ENCODE measurements at regions not wholly inside any gene's neighbourhood (a gene's known extent, or its start where the extent isn't known, plus 50 kb on each side); places are given as distances from the start of the nearest gene placed in this dataset.
"Not testable (repeated sequence)": the region's sequence is repeated elsewhere in the genome, so short reads cannot be mapped to it uniquely, and the experiment has no call there.

DNA sequence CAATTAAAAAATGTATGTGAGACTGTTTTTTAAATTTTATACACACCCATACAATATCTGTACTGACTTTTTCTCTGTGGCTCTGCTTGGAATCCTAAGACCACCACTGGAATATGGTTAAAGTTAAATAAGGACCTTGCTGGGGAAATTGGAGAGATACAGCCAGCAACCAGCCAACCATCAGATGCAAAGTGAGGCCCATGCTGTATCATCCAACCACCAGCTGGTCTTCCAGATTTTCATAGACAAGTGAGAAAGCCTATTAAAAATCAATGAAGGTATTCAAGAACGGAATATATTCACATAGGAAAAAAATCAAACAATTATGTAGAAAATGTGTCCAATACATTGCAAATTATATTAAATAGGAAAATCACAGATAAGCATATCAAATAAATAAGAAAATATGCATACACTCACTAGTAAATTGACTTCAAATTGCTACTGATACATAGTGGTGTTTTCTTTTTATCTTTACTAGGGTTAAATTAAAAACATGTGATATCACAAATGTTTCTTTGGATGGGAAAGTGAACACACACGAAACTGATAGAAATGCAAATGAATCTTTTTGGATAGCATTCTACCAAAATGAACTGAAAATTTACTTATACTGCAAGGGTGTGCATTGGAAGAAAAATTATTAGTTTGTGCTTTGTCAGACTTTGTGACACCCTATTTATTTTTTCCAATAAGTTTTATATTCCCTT, 1486.3 kb downstream of the BRINP3 start:
- DNase-seq, result no peak

DNA sequence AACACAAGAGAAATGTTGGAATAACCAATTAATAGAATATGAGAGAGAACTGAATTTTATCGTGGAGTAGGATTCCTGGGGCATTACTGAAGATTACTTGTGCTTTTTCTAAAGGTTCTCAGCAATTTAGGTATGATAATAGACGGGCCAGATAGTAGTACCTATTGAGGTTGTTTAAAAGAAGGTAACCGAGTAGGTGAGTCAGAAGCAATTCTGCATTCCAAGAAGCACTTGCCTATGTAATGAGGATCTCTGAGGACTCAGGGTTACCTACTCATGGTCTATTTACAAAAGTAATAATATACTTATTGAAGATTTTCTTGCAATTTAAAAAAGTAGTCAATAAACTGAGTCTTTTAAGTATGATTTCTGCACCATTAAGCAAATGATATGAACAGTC, 1469.8 kb downstream of the BRINP3 start:
- no peak for DNase-seq

DNA sequence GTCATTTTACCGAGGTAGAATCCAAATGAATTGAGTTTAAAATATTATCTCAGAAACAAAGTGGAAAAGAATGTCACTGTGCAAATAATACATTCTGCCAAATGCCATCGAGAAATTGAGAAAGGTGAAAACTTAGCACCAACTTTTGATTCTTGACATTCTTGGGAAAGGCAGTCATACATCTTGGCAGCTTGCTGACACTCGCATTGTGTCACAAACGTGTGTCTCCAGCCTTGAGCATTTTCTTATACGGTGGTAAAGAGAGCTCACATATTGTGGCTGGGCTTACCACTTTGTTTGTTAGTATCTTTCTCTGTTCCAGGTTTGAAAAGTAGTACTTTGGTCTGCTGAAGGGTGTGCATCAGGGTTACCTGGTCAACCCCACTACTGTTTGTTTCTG, 1456.1 kb downstream of the BRINP3 start:
- no peak for DNase-seq

DNA sequence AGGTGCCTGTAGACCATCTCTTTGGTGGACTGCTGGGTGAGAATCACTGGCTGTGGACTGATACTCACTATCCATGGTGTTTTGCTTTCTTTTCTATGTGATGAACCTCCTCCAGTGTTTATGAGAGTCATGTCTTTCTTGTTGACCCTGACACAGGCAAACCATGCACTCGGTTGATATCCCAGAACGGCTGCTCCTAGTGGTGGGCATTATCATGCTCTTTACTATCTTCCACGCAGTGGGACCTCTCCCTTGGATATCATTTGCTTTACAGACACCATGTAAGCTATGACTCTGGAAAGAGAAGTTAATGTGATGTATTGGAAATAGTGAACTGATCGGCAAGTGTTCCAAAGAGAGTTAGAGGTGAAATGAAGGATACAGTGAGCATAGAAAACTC, 1455.6 kb downstream of the BRINP3 start:
- no peak for DNase-seq

DNA sequence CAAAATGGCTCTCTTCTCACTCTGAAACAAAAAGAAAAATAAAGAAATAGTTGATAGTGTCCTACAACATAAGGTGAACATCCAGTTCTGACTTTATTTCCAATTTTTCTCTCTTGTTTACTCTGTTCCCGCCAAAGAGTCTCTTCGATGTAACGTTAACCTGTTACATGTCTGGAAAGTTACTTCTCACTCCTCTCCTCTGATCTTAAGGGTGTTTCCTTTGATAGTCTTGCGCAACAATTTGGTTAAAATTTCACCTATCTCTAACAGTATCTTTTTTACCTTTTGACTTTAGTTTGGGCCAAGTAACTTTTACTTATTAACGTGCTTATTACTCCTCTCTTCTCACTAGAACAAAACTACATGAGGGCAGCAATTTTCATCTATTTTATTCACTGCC, 1450.2 kb downstream of the BRINP3 start:
- DNase-seq, result no peak

DNA sequence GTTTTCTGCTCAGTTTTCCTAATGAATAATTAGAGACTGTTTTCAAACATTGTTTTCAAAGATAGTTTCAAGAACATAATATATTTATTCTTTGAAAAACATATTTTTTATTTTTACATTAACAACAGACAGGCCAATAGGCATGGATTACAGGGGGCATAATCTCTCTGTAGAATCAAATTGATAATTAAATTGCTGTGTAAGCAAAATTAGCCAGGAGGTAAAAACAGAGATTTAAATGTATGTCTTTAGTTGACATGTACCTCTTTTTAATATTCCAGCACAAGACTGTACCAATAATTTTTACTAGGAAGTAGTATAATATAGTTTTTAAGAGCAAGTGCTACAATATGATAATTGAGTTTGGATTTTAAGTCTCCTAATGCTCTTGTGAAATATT, 1444.5 kb downstream of the BRINP3 start:
- DNase-seq, result no peak

DNA sequence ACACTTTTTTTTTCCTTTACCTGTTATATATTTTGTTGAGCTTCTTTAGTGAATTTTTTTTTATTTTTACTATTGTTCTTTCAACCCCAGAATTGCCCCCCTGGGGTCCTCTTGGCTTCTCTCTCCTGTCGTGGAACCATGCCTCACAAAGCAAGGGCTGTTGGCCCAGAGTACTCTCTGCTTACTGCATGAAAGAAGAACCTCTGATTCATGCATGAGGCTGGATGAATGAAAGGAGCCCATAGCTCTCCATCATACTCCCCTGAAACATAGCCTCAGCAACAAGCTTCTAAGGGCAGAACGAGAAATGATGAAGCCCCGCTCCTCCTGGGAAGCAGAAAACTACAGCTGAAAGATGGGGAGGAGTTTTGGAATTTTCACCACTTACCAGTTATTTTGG, 1441.0 kb downstream of the BRINP3 start:
- no peak for DNase-seq

DNA sequence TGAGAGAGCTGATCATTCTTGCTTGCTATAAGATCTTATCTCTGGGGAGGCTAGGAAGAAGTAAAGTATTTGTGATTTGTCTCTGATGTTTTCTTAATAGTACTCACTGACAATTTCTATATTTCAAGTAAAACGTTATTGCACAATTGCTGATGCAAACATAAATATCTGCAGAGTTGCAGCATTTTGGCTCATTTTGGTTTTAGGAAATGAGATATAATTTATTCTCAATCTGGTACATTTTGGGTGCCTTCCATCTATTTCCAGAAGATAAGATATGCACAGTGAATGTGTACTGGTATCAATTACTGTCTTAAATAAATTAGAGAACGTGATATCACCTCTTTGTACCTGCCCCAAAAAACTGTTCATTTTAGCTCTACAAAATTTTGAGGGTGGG, 1431.5 kb downstream of the BRINP3 start:
- no peak for DNase-seq

DNA sequence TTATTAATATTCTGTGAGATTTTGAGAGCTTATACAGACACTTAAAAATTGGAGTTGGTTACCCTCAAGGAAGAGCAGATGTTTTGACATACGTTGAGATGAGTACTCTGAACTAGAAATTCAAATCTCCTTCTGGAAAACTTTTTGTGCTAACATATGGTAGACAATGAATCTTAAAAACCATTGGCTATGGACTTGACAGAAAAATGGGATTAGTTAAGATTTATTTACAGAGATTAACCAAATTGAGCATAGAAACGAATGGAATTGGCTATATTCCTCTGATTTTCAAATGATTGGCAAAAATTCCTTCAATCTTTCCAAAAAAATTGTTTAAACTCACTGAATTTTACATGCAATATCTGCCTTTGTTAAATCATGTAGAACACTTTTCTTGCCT, 1392.9 kb downstream of the BRINP3 start:
- DNase-seq, result no peak

DNA sequence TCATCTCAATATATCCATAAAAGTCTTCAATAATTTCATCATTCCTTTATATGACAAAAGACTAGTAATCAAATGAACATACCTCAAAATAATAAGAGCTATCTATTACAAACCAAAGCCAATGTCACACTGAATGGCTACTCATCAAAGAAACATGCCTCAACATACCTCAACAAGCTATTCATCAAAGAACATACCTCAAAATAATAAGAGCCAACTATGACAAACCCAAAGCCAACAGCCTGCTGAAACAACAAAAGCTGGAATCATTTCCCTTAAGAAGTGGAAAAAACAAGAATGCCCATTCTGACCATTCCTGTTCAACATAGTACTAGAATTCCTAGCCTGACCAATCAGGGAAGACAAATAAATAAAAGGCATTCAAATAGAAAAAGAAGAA, 1373.7 kb downstream of the BRINP3 start:
- DNase-seq, result no peak

DNA sequence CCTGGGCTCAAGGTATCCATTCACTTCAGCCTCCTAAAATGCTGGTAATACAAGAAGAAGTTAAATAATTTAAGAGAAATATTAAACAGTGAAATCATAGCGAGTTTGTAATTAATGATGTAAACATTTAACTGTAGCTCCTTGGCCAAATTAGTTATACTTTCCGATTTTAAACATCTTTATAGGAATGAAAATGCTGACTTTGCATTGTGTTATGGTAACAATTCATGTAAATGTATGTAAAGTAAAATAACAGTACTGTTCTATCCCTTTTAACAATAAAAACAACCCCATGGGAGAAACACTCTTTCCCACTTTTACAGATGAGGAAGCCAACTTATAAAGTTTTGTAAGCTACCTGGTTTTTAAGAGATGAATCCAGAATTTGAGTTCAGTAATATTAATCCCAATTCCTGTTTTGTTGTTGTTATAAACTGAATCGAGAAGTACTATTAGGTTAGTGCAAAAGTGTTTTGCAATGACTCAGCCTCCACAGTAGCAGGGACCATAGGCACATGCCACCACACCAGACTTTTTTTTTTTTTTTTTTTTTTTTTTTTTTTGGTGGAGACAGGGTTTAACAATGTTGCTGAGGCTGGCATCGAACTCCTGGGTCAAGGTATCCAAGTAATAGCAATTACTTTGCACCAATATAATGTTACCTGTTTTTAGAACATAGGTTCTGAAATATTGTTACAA, 1360.4 kb downstream of the BRINP3 start:
- no peak for DNase-seq

DNA sequence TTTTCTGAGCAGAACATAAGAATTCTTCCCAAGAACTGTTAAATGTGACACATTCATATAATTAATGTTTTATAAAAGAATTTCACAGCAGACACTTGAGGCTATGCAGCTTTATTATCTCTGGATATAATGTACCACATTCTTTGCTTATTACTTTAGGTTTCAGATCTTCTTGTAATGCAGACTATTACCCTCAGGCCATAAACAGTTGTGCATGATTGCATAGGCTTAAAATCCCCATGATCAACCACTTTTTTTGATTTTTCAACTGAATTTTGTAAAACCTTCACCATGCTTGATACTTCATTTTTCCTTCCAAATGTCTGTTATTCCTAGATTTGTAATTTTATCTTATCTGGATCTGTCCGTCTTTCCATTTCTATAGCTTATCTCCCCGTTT, 1355.7 kb downstream of the BRINP3 start:
- DNase-seq, result no peak

DNA sequence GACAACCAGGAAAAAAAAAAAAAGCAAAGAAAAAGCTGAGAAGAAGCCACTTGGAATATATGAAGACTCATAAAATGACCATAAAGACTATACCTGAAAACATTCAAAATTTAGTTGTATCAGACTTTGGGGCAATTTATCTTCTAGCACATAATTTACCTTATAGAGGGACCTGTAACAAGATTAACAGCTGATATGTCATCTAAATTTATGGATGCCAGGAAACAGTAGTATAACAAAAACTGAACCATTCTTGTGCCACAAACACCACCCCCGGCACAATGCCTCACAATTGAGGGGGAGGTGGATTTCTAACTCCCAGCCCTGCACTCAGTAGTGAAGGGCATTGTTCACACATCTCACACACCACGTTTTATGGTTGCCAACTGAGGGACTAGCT, 1352.0 kb downstream of the BRINP3 start:
- DNase-seq, result no peak

DNA sequence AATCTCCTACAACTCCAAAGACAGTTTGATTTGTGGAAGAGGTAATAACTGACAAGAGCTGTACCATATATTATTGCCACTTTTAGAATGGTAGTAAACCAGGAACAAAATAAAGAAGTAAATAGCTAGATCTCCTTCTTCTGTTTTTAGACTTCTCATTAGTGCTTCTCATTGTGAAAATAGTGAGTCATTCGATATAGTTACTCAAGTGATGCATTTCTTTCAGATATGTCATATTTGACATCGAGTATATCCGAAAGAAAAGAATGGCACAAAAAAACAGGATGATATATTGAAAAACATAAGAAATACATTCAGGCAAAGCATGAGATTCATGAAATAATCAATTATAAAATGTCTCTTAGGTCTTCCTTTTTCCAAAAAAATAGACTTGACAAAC, 1346.1 kb downstream of the BRINP3 start:
- no peak for DNase-seq

DNA sequence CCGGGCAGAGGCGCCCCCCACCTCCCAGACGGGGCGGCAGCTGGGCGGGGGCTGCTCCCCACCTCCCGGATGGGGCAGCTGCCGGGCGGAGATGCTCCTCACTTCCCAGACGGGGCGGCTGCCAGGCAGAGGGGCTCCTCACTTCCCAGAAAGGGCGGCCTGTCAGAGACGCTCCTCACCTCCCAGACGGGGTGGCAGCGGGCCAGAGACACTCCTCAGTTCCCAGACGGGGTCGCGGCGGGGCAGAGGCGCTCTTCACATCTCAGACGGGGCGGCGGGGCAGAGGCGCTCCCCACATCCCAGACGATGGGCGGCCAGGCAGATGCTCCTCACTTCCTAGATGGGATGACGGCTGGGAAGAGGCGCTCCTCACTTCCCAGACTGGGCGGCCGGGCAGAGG, 1337.9 kb downstream of the BRINP3 start:
- not testable (repeated sequence) for DNase-seq

DNA sequence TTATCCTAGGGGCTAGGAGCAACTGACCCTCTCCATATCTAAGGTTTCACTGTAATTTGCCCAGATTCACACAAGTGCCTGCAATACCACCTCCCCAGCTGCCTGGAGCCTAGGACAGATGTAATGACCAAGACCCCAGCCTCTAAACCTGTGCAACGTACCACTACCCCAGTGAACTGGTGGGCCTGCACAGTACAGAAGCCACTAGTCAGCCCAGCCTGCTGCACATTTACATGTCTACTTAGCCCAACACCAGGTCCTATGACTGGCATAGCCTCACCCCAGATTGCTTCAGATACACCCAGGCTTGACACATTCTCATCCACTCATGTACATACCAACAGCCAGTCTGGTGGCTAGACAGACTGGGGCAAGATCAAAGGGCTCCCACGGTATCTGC, 1336.6 kb downstream of the BRINP3 start:
- no peak for DNase-seq

DNA sequence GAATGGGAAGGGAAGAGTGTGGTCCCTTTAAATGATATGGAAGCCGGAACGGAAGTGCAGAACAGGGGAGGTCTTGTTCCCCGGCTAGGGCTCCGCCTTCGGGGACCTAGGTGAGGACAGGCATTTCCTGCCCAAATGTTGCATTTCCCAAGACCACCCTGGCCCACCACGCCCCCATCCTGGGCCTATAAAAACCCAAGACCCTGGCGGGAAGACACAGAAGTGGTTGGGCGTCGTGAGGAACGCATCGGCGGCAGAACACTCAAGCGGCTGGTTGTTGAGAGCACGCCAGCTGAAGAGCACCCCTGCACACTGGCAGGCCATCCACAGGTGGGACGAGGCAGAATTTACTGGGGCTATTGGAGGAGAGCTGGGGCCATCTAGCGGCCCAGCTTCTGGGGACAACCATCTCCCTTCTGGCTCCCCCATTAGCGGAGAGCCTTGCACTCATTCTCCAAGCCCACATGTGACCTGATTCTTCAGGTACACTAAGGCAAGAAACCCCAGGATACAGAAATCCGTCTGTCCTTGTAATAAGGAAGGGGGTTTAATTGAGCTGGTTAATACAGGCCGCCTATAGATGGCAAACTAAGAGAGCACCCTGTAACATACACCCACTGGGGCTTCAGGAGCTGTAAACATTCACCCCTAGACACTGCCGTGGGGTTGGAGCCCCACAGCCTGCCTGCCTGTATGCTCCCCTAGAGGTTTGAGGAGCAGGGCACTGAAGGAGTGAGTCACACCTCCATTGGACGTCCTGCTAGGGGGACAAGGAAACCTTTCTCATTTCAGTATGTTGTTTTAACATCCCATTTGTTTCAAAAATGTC, 1327.9 kb downstream of the BRINP3 start:
- no peak for DNase-seq

DNA sequence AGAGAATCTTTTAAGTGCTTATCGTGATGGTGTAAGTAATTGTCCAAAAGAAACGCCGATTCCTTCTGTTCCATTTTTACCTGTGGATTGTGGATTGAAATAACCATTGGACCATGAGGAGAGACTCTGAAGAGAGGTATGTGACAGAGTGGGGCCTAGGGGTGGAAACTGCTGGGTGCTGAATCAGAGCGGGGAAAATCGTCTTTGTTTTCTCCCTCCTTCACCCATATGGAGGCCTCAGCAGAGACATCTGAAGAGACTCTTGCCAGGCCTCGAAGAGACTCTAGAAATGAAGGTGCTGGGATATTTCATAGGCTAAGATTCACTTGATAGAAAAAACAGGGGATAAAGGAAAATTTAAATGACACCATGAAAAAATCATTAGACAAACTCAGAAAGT, 1327.0 kb downstream of the BRINP3 start:
- DNase-seq, result no peak

DNA sequence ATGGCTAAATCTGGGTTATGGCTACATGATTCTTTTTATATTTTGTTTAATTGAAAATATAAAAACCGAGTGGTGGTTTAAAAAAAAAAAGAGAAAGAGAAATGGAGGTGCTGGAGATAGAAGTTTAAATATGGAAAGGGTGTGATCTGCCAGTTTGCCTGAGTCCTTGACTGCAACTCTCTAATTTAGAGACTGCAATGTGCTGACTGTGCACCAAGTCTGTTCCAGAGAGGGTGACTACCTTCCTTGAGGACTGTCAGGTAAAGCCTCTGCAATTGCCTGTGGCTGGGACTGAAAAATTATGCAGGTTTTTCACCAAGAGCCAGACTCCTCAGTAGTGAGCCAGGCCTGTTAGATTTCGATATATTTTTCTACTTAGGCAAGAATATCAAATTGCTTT, 1326.3 kb downstream of the BRINP3 start:
- DNase-seq, result no peak

DNA sequence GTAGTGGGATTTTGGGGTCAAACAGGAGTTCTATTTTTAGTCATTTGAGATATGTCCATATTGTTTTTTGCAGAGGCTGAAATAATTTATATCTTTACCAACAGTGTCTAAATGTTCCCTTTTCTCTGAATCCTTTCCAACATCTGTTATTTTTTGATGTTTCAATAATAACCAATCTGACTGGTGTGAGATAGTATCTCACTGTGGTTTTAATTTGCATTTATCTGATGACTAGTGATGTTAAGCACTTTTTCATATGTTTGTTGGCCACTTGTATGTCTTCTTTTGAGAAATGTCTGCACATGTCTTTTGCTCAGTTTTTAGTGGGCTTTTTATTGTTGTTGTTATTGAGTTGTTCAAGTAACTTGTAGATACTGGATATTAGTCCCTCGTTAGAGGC, 1325.0 kb downstream of the BRINP3 start:
- DNase-seq, result no peak

DNA sequence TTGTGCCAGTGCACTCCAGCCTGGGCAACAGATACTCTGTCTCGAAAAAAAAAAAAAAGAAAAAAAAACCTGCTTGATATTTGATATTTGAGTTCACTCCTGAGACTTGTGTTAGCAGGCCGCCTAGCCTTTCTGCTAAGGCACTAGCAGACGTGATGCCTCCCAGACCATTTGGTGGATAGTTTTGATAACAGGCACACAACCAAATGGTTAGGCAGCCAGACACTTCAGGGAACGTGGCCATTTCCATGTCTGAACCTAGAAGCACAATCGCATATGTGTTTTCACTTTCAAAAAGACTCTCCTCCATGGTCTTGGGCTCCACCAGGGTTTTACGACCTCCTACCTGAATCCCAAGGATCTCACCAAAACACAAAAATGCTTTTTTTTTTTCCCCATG, 1319.5 kb downstream of the BRINP3 start:
- no peak for DNase-seq

DNA sequence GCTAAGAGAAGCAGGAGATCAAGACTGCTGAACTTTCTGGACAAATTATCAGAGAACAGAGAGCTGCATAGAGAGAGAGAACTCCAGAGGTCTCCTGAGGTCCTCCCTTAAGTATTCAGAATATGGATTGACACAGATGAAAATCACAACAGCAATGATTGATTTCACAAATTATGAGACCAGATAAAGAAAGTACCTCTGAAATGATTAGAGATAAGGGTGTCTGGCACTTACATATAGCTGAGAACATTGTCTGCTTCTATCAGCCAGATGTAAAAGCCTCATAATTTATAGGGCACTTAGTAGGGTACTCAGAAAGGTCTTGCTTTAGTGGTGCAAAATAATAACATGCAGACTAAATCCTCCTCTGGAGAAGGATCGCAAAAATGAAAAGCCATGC, 1301.8 kb downstream of the BRINP3 start:
- DNase-seq, result no peak

DNA sequence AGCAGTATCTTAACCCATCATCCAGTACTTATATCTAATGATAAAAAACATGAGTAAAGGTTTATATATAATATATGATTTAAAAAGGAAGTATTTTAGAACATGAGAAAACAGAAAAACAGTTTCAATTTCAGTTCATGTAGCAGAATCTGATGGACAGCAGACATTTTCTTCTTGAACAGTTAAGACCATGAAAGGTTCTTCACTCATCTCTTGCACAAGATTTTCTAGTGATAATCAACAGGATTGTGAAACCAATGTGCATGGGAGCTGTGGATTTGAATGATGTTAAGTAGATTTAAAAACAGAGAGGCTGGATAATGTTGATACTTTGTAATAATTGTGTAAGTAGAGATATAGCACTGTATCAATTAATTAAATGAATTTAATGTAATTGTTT, 1297.6 kb downstream of the BRINP3 start:
- no peak for DNase-seq

DNA sequence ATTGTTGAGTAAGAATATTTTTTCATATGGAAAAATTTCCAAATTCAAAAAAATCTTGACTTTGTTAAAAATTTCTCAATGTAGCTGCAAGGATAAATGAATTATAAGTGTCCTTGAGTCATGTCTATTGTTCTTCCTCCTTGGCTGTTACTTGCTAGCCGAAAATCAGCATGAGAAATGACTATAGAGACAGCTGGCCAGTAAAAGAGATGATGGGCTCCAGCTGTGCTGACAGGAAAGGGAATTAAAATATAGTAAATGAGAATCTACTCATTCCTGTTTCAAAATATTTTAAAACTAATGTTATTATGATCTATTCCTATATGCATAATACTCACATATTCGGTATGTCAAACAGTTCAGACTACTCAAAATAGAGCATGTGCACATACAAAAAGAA, 1292.6 kb downstream of the BRINP3 start:
- no peak for DNase-seq
